ENCODE measurements at regions not wholly inside any gene's neighbourhood (a gene's known extent, or its start where the extent isn't known, plus 50 kb on each side); places are given as distances from the start of the nearest gene placed in this dataset.
"Not testable (repeated sequence)": the region's sequence is repeated elsewhere in the genome, so short reads cannot be mapped to it uniquely, and the experiment has no call there.

DNA sequence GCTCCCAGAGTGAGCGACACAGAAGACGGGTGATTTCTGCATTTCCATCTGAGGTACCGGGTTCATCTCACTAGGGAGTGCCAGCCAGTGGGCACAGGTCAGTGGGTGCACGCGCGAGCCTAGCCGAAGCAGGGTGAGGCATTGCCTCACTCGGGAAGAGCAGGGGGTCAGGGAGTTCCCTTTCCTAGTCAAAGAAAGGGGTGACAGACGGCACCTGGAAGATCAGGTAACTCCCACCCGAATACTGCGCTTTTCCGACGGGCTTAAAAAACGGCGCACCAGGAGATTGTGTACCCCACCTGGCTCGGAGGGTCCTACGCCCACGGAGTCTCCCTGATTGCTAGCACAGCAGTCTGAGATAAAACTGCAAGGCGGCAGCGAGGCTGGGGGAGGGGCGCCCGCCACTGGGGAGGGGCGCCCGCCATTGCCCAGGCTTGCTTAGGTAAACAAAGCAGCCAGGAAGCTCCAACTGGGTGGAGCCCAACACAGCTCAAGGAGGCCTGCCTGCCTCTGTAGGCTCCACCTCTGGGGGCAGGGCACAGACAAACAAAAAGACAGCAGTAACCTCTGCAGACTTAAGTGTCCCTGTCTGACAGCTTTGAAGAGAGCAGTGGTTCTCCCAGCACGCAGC, 979.1 kb upstream of the COX7C start:
- TF ChIP-seq, protein P1, sequence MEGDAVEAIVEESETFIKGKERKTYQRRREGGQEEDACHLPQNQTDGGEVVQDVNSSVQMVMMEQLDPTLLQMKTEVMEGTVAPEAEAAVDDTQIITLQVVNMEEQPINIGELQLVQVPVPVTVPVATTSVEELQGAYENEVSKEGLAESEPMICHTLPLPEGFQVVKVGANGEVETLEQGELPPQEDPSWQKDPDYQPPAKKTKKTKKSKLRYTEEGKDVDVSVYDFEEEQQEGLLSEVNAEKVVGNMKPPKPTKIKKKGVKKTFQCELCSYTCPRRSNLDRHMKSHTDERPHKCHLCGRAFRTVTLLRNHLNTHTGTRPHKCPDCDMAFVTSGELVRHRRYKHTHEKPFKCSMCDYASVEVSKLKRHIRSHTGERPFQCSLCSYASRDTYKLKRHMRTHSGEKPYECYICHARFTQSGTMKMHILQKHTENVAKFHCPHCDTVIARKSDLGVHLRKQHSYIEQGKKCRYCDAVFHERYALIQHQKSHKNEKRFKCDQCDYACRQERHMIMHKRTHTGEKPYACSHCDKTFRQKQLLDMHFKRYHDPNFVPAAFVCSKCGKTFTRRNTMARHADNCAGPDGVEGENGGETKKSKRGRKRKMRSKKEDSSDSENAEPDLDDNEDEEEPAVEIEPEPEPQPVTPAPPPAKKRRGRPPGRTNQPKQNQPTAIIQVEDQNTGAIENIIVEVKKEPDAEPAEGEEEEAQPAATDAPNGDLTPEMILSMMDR (IDR thresholded peaks at IDR 0.05) = not testable (repeated sequence)
- TF ChIP-seq POLR2A (IDR thresholded peaks at IDR 0.05) = not testable (repeated sequence)
